ENCODE measurements at regions not wholly inside any gene's neighbourhood (a gene's known extent, or its start where the extent isn't known, plus 50 kb on each side); places are given as distances from the start of the nearest gene placed in this dataset.

DNA sequence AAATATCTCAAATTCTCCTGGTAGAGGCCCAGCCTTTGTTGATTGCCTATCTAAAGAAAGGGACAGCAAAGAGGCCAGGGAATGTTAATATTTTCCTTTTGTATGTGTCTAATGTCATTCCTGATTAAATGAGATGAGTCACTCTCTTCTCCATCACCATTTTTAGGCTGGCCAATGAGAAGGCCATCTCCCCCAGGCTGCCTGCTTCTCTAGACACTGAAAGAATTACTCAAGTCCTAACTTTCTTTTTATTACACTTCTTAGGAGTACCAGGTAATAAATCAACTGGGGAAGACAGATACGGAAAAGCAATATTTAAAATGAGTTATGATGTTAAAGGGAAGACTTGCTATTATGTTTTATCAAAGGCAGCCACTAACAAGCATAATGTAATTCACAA, 259.2 kb upstream of the SORL1-AS1 start:
- H3K9me3 Mint-ChIP-seq (ENCODE audit: low read depth): no peaks in the 10 kb centered on the region
- TF ChIP-seq, protein P1, sequence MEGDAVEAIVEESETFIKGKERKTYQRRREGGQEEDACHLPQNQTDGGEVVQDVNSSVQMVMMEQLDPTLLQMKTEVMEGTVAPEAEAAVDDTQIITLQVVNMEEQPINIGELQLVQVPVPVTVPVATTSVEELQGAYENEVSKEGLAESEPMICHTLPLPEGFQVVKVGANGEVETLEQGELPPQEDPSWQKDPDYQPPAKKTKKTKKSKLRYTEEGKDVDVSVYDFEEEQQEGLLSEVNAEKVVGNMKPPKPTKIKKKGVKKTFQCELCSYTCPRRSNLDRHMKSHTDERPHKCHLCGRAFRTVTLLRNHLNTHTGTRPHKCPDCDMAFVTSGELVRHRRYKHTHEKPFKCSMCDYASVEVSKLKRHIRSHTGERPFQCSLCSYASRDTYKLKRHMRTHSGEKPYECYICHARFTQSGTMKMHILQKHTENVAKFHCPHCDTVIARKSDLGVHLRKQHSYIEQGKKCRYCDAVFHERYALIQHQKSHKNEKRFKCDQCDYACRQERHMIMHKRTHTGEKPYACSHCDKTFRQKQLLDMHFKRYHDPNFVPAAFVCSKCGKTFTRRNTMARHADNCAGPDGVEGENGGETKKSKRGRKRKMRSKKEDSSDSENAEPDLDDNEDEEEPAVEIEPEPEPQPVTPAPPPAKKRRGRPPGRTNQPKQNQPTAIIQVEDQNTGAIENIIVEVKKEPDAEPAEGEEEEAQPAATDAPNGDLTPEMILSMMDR (IDR thresholded peaks at IDR 0.05): no peak
- H3K36me3 Mint-ChIP-seq (ENCODE audit: low read depth): no peaks in the 10 kb centered on the region
- DNase-seq (ENCODE audit: low spot score): no peak
- no peak overlapping the region for H3K27ac Mint-ChIP-seq (ENCODE audit: unreplicated experiment)
- no peak overlapping the region for H3K4me3 Mint-ChIP-seq (ENCODE audit: unreplicated experiment)
- H3K27me3 Mint-ChIP-seq (ENCODE audit: low read depth): no peaks in the 10 kb centered on the region
- H3K4me1 Mint-ChIP-seq (ENCODE audit: low read depth): no peaks in the 10 kb centered on the region

DNA sequence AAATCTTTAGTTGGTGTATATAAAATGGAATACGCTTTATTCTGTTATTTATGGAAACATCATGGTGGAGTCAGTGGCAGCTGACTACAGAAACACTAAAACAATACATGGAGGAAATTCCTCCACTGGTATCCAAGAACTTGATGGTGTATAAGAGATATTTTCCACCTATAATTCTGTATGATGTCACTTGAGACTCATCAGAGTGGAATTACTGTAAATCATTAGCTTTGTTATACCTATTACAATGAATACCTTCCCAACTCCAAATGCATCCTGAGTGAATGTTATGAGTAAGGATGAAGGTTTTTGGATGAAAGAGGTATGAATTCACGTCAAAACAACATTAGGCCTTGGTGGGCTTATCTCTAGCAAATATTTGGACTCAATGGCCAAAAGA, 258.5 kb upstream of the SORL1-AS1 start:
- H3K36me3 Mint-ChIP-seq (ENCODE audit: low read depth): no peaks in the 10 kb centered on the region
- H3K27me3 Mint-ChIP-seq (ENCODE audit: low read depth): no peaks in the 10 kb centered on the region
- H3K4me3 Mint-ChIP-seq (ENCODE audit: unreplicated experiment): no peak overlapping the region
- no peak overlapping the region for H3K27ac Mint-ChIP-seq (ENCODE audit: unreplicated experiment)
- TF ChIP-seq, protein P1 (IDR thresholded peaks at IDR 0.05): no peak
- peaks cover 5% of the 10 kb centered on the region for H3K9me3 Mint-ChIP-seq (ENCODE audit: low read depth)
- no peak for DNase-seq (ENCODE audit: low spot score)
- no peaks in the 10 kb centered on the region for H3K4me1 Mint-ChIP-seq (ENCODE audit: low read depth)

DNA sequence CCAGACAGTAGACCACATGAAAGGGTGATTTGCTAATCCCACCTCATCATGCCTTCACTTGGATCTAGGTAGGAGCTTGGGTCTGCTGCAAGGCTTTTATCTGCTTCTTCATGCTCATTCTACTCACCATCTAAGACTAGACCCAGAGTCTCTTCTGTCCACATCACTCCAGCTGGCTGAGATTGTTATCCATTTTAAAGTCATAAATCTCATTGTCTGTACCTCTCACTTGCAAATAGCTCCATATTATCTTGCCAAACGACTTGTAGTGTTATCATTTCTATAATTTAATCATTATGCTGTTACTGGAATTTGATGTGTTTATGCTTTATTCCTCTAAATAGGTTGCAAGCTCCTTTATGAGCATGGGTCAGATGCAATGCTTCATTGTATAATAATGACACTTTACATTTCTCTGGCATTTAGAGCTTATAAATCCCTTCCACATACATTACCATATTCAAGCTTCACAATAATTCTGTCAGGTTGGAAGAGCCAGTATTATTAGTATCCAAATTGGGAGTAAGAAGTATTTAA, 254.2 kb upstream of the SORL1-AS1 start:
- TF ChIP-seq, protein P1 (IDR thresholded peaks at IDR 0.05): no peak
- Mint-ChIP-seq H3K27me3 (ENCODE audit: low read depth) (no peaks in the 10 kb centered on the region), H3K27ac (ENCODE audit: unreplicated experiment) (no peak overlapping the region), H3K9me3 (ENCODE audit: low read depth) (peaks cover 5% of the 10 kb centered on the region), H3K4me1 (ENCODE audit: low read depth) (no peaks in the 10 kb centered on the region), H3K4me3 (ENCODE audit: unreplicated experiment) (no peak overlapping the region), H3K36me3 (ENCODE audit: low read depth) (no peaks in the 10 kb centered on the region)
- DNase-seq (ENCODE audit: low spot score): no peak

DNA sequence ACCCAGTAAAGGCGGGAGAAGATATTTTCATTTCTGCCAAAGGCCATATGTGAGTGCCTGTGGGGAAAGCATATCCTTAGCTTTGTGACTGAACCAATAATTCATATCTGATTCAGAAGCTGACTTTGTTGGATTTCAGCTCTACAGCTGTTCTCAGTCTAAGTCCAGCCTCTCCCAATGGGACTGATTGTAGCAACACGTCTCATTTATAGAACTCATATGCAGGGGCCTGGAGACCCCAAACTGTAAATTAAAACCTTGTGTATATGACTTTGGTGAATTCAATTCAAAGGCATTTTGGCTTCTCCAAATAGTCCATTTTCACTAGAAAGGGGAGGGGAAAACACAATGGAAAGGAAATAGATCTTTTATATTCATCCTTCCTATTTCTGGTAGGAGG, 250.4 kb upstream of the SORL1-AS1 start:
- TF ChIP-seq, protein P1 (IDR thresholded peaks at IDR 0.05): no peak
- Mint-ChIP-seq H3K9me3 (ENCODE audit: low read depth) (peaks cover 5% of the 10 kb centered on the region), H3K27me3 (ENCODE audit: low read depth) (peaks cover 10% of the 10 kb centered on the region), H3K4me1 (ENCODE audit: low read depth) (no peaks in the 10 kb centered on the region), H3K27ac (ENCODE audit: unreplicated experiment) (no peak overlapping the region), H3K4me3 (ENCODE audit: unreplicated experiment) (no peak overlapping the region), H3K36me3 (ENCODE audit: low read depth) (no peaks in the 10 kb centered on the region)
- no peak for DNase-seq (ENCODE audit: low spot score)

DNA sequence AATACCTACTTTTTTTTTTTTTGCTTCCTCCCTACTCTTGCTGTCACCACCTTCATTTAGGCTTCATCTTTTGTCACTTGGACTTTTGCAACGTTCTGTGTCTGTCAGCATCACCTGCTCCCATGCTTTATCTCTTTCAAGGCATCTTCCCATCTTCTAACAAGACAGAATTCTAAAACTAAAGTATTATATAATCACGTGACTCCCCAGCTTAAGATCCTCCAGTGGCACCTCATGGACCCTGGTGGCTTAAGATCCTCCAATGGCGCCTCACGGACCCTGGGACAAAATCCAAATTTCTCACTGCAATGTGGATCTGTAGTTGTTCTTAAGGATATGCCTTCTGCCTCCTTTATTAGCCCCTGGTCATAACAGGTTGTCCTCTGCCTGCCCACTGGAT, 248.2 kb upstream of the SORL1-AS1 start:
- H3K27me3 Mint-ChIP-seq (ENCODE audit: low read depth): peaks cover 10% of the 10 kb centered on the region
- H3K4me3 Mint-ChIP-seq (ENCODE audit: unreplicated experiment): no peak overlapping the region
- H3K9me3 Mint-ChIP-seq (ENCODE audit: low read depth): no peaks in the 10 kb centered on the region
- TF ChIP-seq, protein P1 (IDR thresholded peaks at IDR 0.05): no peak
- H3K27ac Mint-ChIP-seq (ENCODE audit: unreplicated experiment): no peak overlapping the region
- peaks cover 8% of the 10 kb centered on the region for H3K4me1 Mint-ChIP-seq (ENCODE audit: low read depth)
- DNase-seq (ENCODE audit: low spot score): no peak
- no peaks in the 10 kb centered on the region for H3K36me3 Mint-ChIP-seq (ENCODE audit: low read depth)

Data from chondrocyte (in vitro differentiated cells).